OCI-LY1 (cell line): ENCODE measurements at regions not wholly inside any gene's neighbourhood (a gene's known extent, or its start where the extent isn't known, plus 50 kb on each side); places are given as distances from the start of the nearest gene placed in this dataset.

ENCODE experiments used
- H2AFZ ChIP-seq: fragments of 200-600 bp; sonication (generic), shearing (Covaris generic); 2 replicates; pipeline ENCODE4 v1.6.0; 2014; ENCODE audit warnings: antibody characterized with exemption, mild to moderate bottlenecking, low read length
- H3F3A ChIP-seq: fragments of 200-600 bp; sonication (generic), shearing (Covaris generic); 2 replicates; pipeline ENCODE4 v1.6.0; 2014; ENCODE audit warnings: mild to moderate bottlenecking, antibody characterized with exemption, low read length, moderate library complexity; ENCODE audit not compliant: insufficient read depth
- H3K27ac ChIP-seq: fragments of 200-600 bp; sonication (generic); 2 replicates; pipeline ENCODE4 v1.5.1; 2014; ENCODE audit warnings: low read length, mixed run types, mild to moderate bottlenecking, low read depth; ENCODE audit not compliant: poor library complexity, severe bottlenecking
- H3K27me3 ChIP-seq: fragments of 200-600 bp; sonication (generic); 2 replicates; pipeline ENCODE4 v1.6.0; 2014; ENCODE audit warnings: antibody characterized with exemption, mild to moderate bottlenecking, low read length, moderate library complexity; ENCODE audit not compliant: insufficient read depth
- H3K36me3 ChIP-seq: fragments of 200-600 bp; sonication (generic); 2 replicates; pipeline ENCODE4 v1.6.1; 2014; ENCODE audit warnings: mild to moderate bottlenecking, antibody characterized with exemption, low read length, moderate library complexity, mixed read lengths; ENCODE audit not compliant: insufficient read depth
- H3K4me1 ChIP-seq: fragments of 200-600 bp; sonication (generic); 2 replicates; pipeline ENCODE4 v1.5.1; 2014; ENCODE audit warnings: mild to moderate bottlenecking, low read length, moderate library complexity; ENCODE audit not compliant: insufficient read depth, severe bottlenecking
- H3K4me2 ChIP-seq: fragments of 200-600 bp; sonication (generic), shearing (Covaris generic); 2 replicates; pipeline ENCODE4 v1.6.1; 2014; ENCODE audit warnings: low read length
- H3K4me3 ChIP-seq: fragments of 200-600 bp; sonication (generic); 2 replicates; pipeline ENCODE4 v1.5.1; 2014; ENCODE audit warnings: low read length, low read depth, mild to moderate bottlenecking, mixed read lengths; ENCODE audit not compliant: poor library complexity, severe bottlenecking
- H3K79me2 ChIP-seq: fragments of 200-600 bp; shearing (Covaris generic); 2 replicates; pipeline ENCODE4 v1.6.1; 2016; ENCODE audit warnings: mixed run types, low read length, mixed read lengths; ENCODE audit not compliant: insufficient read depth
- H3K9ac ChIP-seq: fragments of 200-600 bp; sonication (generic), shearing (Covaris generic); 2 replicates; pipeline ENCODE4 v1.6.1; 2014; ENCODE audit warnings: mild to moderate bottlenecking, low read length, mixed read lengths
- H3K9me2 ChIP-seq: fragments of 200-600 bp; sonication (generic), shearing (Covaris generic); 2 replicates; pipeline ENCODE4 v1.6.1; 2014; ENCODE audit warnings: low read depth, mild to moderate bottlenecking, low read length, mixed read lengths
- H3K9me3 ChIP-seq: fragments of 200-600 bp; shearing (Covaris generic); 2 replicates; pipeline ENCODE4 v1.6.1; 2014; ENCODE audit warnings: low read length, mixed read lengths
- H4K20me1 ChIP-seq: fragments of 200-600 bp; sonication (generic), shearing (Covaris generic); 2 replicates; pipeline ENCODE4 v1.6.0; 2016; ENCODE audit warnings: mild to moderate bottlenecking, low read length; ENCODE audit not compliant: insufficient read depth
- CTCF ChIP-seq: fragments of 200-600 bp; sonication (generic), shearing (Covaris generic); IDR thresholded peaks from 2 replicates; pipeline ENCODE4 v1.5.1; 2017; ENCODE audit warnings: mild to moderate bottlenecking, antibody characterized with exemption, low read length, moderate library complexity, mixed read lengths
- EZH2 ChIP-seq: fragments of 200-600 bp; sonication (generic), shearing (Covaris generic); IDR thresholded peaks from 2 replicates; pipeline ENCODE4 v1.8.0; 2017; ENCODE audit warnings: borderline replicate concordance, mixed run types, mild to moderate bottlenecking, antibody characterized with exemption, low read length, moderate library complexity, mixed read lengths

- Histone ChIP-seq H3K79me2 (no peaks in the 10 kb centered on the region), H4K20me1 (no peaks in the 10 kb centered on the region), H3K27me3 (no peaks in the 10 kb centered on the region; the same call in 1 of the 2 replicates), H3K4me3 (no peak overlapping the region), H2AFZ (no peak overlapping the region), H3F3A (no peaks in the 10 kb centered on the region), H3K36me3 (no peaks in the 10 kb centered on the region), H3K9me2 (no peaks in the 10 kb centered on the region), H3K4me1 (no peaks in the 10 kb centered on the region), H3K27ac (no peak overlapping the region), H3K9ac (no peak overlapping the region), H3K4me2 (no peak overlapping the region), H3K9me3 (no peaks in the 10 kb centered on the region)
- TF ChIP-seq CTCF: no peak
- no peak for TF ChIP-seq EZH2
These were observed 65.7 kb upstream of the NEUROD1 start for GRCh38 chr2:181745796-181746540.

- Histone ChIP-seq H3F3A (no peaks in the 10 kb centered on the region), H3K4me2 (no peak overlapping the region), H3K27ac (no peak overlapping the region), H3K9me3 (no peaks in the 10 kb centered on the region), H3K27me3 (no peaks in the 10 kb centered on the region; the same call in 1 of the 2 replicates), H3K9ac (no peak overlapping the region), H3K4me3 (no peak overlapping the region), H3K79me2 (no peaks in the 10 kb centered on the region), H2AFZ (no peak overlapping the region), H3K9me2 (no peaks in the 10 kb centered on the region), H3K4me1 (no peaks in the 10 kb centered on the region), H4K20me1 (no peaks in the 10 kb centered on the region), H3K36me3 (no peaks in the 10 kb centered on the region)
- TF ChIP-seq EZH2 (no peak), CTCF (no peak)
These were observed 66.5 kb upstream of the NEUROD1 start for GRCh38 chr2:181746844-181747243.

- H3K36me3 ChIP-seq: no peaks in the 10 kb centered on the region
These were observed 70.0 kb upstream of the NEUROD1 start for GRCh38 chr2:181750305-181750704.

More at GRCh38 chr2:181750305-181750704, 70.0 kb upstream of the NEUROD1 start:
- no peak overlapping the region for H2AFZ ChIP-seq
- no peaks in the 10 kb centered on the region for H3K9me3 ChIP-seq
- no peak overlapping the region for H3K4me2 ChIP-seq
- H3K9ac ChIP-seq: no peak overlapping the region
- H3K27me3 ChIP-seq: no peaks in the 10 kb centered on the region; the same call in 1 of the 2 replicates
- no peak overlapping the region for H3K27ac ChIP-seq
- H4K20me1 ChIP-seq: no peaks in the 10 kb centered on the region
- H3F3A ChIP-seq: no peaks in the 10 kb centered on the region
- no peaks in the 10 kb centered on the region for H3K4me1 ChIP-seq
- H3K79me2 ChIP-seq: no peaks in the 10 kb centered on the region
- no peak overlapping the region for H3K4me3 ChIP-seq
- H3K9me2 ChIP-seq: no peaks in the 10 kb centered on the region
- TF ChIP-seq EZH2: no peak
